GM18511 (cell line): ENCODE measurements at regions not wholly inside any gene's neighbourhood (a gene's known extent, or its start where the extent isn't known, plus 50 kb on each side); places are given as distances from the start of the nearest gene placed in this dataset.

Experiments
- ATAC-seq: cut with Tn5 transposase; IDR thresholded peaks from one replicate; pipeline ENCODE4 v1.9.1; 2021; ENCODE audit warnings: mild to moderate bottlenecking, moderate library complexity; ENCODE audit not compliant: unreplicated experiment

GRCh38 chr22:48905206-48905975, 922.3 kb downstream of the BRD1 start:
- ATAC-seq, result no peak

GRCh38 chr22:48902983-48903650, 924.6 kb downstream of the BRD1 start:
- ATAC-seq, result no peak

- ATAC-seq, result no peak
These were observed 925.4 kb downstream of the BRD1 start for GRCh38 chr22:48902001-48902869.

- no peak for ATAC-seq
These were observed 926.3 kb downstream of the BRD1 start for GRCh38 chr22:48901324-48901723.

GRCh38 chr22:48900626-48901025, 927.0 kb downstream of the BRD1 start:
- ATAC-seq, result no peak

- ATAC-seq, result no peak
These were observed 927.4 kb downstream of the BRD1 start for GRCh38 chr22:48900327-48900597.

GRCh38 chr22:48899523-48900326, 927.9 kb downstream of the BRD1 start:
- ATAC-seq, result no peak

GRCh38 chr22:48898524-48899250, 929.0 kb downstream of the BRD1 start:
- ATAC-seq, result no peak

GRCh38 chr22:48897645-48898370, 929.9 kb downstream of the BRD1 start:
- no peak for ATAC-seq

- ATAC-seq, result no peak
These were observed 930.7 kb downstream of the BRD1 start for GRCh38 chr22:48896766-48897644.

- ATAC-seq, result no peak
These were observed 931.6 kb downstream of the BRD1 start for GRCh38 chr22:48895831-48896765.

GRCh38 chr22:48895336-48895735, 932.3 kb downstream of the BRD1 start:
- no peak for ATAC-seq

GRCh38 chr22:48894804-48895250, 932.8 kb downstream of the BRD1 start:
- no peak for ATAC-seq

- no peak for ATAC-seq
These were observed 933.5 kb downstream of the BRD1 start for GRCh38 chr22:48894064-48894671.

- ATAC-seq, result no peak
These were observed 934.2 kb downstream of the BRD1 start for GRCh38 chr22:48893288-48894063.

GRCh38 chr22:48892578-48893287, 934.9 kb downstream of the BRD1 start:
- no peak for ATAC-seq
